NCI-H2196 treated with DMSO at 0.1 percent for 48 hours (cell line): ENCODE measurements at regions not wholly inside any gene's neighbourhood (a gene's known extent, or its start where the extent isn't known, plus 50 kb on each side); places are given as distances from the start of the nearest gene placed in this dataset.

Experiments
- DNase-seq: peaks from one replicate; lab custom pipeline; 2025; ENCODE audit not compliant: unreplicated experiment; lab: John Stamatoyannopoulos, UW

DNA sequence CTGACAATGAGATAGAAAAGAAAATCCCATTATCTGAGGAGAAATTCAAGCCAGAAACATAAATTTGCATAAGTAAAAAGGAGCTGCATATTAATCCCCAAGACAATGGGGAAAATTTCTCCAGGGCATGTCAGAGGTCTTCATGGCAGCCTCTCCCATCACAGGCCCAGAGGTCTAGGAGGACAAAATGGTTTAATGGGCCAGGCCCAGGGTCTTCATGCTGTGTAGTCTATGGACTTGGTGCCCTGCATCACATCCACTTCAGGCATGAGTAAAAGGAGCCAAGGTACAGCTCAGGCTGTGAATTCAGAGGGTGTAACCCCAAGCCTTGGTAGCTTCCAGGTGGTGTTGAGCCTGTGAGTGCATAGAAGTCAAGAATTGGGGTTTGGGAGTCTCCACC lies 1097.2 kb upstream of the RAG2 start:
- no peak for DNase-seq

DNA sequence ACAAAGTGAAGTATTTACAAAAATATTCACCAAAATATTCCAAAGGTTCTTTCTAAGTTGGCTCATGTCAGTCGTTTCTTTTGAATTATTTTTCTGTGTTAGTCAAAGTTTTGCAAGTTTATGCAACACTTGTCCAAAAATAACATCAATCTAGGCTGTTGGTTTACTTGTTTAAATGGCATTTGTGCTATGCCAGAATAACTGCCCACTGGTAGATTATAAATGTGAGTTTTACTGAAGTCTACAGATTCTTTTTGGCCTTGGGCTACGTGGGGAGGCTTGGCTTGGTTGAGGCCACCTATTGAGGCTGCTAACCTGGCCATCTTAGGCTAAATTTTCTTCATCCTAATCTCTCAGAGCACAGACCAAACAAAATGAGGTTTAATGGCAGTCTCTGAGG lies 1091.9 kb upstream of the RAG2 start:
- DNase-seq: no peak

DNA sequence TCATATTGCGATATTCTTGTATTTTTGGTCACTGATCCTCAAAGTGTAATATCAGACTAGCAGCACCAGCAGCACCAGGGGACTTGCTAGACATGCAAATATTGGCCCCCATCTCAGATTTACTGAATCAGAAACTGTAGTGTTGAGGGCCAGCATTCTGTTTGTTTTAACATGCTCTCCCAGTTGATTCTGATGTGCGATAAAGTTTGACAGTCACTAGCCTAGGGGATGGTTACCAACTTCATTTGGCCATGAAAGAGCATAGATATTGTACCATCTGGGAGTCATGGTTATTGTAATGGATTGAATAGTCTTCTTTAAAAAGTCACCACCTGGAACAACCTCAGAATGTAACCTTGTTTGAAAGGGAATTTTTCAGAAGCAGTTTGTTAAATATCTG lies 1090.4 kb upstream of the RAG2 start:
- DNase-seq: no peak

DNA sequence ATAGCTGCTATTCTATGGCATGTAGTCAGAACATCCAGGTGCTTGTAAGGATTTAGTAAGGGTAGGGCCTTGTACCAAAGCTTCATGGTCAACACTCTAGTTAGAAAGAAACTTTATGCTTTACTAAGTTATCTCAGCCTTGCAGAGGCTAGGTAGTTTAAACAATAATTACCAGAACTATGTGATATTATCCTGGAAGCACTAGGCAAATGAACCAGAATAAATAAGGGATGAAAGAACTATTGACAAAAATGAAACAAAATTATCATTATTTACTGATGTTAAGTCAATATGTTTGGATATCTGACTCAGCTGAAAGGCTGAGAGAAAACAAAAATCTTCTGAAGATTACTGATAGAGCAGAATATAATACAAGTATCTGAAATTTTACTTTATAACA lies 1089.1 kb upstream of the RAG2 start:
- DNase-seq: no peak

DNA sequence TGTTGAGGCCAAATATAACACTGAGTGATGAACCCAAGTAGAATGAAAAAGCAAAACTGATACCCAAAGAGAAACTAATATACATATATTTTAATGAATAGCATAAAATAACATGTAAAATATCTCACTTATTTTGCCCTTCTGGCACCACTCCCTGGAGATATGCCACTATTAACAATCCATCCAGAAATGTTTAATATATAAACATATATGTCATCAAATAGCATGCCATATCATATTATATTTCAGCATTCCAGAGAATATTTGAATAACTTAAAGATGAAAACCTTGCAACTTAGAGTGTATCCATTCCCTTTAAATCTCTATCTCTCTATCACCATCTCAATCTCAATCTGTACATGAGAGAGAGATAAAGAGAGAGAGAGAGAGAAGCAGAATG lies 1073.3 kb upstream of the RAG2 start:
- DNase-seq: no peak

DNA sequence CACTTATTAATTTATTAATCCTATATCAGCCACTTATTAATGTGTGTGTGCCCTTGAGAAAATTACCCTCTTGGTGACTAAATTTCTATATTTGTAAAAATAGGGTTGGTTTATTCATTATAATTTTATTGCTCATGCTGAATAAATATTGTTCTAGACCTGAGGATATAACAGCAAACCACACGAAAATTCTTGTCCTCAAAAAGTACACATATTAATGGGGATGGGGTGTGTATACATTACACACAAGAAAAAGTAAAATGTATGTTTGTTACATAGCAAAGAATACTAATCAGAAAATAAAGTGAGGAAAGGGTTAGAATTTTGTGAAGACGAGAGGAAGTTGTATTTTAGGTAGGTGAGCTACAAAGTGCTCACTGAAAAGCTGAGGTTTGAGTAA lies 1068.9 kb upstream of the RAG2 start:
- no peak for DNase-seq

DNA sequence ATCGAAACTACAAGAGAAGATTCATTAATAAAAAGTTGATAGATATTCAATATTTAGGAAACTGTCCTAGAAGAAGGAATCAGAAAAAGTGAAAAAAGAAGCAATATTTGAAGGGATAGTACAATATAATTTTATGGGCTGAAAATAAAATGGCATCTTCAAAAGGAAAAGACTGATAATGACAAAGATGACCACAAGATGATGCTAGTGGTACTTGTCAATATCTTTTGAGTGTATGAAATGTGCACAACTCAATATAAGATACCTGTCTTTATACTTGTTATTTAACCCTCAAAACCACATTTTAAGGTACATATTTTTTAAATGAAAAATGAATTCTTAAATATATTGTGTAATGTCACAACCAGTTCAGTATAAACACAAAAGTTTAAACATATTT lies 1059.6 kb upstream of the RAG2 start:
- DNase-seq: no peak

DNA sequence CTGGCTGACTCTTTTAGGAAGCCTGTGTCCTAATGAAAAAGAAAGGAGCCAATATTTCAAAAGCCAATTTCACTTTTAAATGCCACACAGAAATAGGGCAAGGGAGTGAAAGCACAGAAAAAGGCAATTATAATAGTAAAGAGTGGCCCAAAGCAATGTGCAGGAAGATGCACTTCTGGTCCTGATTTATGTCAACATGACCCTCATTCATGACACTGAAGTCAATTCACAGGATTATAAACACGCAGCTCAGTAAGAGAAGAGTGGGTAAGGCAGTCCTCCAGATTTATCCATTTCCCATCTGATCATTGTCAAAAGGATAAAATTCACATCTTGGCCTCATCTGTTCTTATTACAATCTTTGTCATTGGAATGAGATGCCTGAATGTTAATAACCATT lies 1049.7 kb upstream of the RAG2 start:
- DNase-seq: no peak

DNA sequence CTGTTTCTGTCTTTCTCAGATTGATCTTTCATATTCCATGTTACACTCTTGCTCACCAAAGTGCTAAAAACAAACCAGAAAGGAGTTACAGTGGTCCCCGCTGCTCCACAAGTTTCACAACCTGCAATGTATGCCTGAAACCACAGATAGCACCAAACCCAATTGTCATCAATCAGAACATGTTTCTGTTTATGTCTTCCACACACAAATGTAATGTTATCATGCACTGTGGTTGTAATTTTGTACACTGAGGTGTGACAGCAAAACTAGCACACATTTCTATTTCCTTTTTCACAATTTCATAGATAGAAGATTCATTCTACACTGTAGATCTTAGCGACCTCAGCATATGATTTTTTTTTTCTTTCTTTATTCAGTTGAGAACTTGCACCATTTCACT lies 1045.9 kb upstream of the RAG2 start:
- no peak for DNase-seq

DNA sequence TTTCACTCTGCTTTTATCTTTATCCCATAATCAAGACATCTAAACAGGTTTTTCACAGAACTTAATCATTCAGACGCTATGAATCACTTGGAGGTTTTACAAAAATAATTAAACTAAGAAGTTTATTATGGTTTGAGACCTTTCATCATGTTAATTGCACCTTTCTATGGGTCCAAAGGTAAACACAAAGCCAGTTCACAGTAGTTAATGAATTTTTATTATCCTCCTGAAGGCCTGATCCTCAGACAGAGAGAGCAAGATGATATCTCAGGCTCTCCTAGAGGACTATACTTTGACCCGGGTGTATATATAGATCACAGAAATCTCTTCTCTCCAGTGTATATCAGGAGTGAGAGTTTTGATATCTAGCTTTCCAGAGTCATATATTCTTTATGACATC lies 1044.3 kb upstream of the RAG2 start:
- no peak for DNase-seq

DNA sequence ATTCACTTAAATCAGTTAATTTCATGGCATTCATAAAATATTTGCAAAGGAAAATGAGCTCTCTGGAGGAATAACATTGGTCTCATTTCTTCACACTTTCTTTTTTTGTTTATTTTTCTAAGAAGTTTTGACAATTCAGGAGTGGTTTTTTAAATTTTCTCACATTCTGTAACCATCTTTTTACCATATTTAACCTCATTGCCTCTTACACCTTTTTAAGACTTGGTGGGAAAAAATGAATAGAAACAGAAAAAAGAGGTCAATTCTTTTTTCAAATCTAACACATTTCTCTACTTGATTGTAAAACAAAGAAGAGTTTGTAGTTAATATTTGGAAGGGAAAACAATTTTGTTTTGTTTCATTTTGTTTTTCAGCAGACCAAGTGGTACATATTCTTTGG lies 1034.7 kb upstream of the RAG2 start:
- no peak for DNase-seq

DNA sequence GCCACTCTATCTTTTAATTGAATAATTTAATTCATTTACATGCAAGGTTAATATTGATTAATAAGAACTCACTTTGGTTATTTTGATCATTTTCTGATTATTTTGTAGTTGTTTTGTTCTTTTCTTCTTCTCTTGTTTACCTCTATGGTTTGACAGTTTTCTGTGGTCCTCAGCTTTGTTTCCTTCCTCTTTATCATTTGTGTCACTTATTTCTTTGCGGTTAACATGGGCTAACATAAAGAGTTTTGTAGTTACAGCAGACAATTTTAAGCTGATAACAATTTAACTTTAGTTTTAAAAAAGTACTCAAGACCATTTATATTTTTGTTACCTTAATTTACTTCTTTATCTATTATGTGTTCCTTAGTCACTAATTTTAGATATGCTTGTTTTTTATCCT lies 1032.8 kb upstream of the RAG2 start:
- no peak for DNase-seq

DNA sequence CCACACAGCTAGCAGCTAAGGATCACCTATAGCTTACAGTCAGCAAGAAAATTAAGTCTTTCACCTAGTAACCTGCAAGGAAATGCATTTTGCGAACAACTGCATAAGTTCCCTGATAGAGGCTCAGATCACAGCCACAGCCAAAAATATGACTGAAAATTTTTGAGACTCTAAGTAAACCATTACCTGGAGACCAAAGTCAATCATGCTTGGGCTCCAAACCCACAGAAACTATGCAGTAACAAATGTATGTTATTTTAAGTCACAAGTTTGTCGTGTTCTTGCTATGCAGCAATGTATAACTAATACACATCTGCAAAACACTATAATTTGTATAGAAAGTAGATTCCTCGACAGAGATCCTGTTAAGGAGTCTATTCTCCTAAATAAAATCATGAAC lies 1025.7 kb upstream of the RAG2 start:
- no peak for DNase-seq

DNA sequence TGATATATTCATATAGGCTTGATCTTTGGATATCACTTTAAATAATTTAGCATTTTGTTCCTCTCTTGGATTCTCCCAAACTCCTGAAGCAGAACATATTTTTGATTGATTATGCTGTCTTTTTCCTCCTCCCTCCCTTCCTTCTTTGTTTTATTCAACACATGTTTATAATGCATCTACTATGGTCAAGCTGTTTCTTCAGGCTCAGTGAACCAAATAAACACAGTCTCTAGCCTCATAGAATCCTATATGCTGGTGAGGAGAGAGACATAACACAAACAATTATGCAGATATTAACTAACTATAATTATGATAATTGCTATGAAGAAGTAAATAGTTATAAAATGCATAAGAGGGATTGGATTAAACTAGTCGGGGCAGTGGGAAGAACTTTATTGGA lies 1023.6 kb upstream of the RAG2 start:
- DNase-seq: no peak

DNA sequence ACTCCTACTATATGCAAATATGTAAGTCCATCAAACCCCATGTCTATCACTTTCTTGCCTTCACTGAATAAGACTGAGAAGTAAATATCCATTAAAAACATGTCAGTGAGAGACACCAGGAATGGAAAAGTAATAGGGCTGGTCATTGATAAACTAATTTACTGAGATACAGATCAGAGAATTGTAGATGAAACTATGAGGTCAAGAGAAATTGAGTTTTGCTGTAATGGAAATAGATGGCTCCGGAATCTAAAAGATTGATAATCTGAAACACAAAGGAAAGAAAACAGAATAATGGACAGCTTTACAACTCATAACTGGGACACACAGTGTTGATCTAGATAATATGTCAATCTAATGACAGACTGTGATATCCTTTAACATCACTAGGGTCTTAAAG lies 1018.3 kb upstream of the RAG2 start:
- no peak for DNase-seq

DNA sequence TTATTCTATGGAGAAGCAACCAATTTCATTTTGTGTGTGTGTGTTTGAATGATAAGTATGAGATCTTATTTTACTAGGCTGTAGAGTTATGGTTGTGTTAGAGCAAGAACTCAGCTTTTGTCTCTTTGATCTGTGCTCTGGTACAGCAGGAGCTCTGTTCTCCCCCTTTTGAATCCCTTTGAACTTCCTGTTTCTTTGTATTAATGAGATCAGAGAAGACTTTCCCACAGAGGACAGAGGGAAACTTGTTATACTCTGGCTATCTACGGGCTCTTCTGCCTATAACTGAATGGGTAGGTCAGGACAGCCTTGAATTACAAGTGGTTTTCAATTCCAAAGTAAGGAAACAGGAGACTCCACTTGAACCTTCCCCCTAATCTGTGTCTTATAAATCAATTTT lies 1015.0 kb upstream of the RAG2 start:
- no peak for DNase-seq

DNA sequence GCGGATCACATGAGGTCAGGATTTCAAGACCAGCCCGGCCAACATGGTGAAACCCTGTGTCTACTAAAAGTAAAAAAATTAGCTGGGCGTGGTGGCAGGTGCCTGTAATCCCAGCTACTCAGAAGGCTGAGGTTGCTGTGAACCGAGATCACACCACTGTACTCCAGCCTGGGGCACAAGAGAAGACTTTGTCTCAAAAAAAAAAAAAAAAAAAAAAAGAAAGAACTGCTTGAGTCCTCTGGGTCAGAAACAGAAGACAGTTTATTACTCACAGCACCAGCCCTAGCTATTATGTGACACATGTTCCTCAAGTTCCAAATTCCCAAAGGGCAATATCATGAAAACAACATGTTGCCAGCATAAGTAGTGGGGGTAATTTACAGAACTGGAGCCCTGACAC lies 1014.1 kb upstream of the RAG2 start:
- no peak for DNase-seq

DNA sequence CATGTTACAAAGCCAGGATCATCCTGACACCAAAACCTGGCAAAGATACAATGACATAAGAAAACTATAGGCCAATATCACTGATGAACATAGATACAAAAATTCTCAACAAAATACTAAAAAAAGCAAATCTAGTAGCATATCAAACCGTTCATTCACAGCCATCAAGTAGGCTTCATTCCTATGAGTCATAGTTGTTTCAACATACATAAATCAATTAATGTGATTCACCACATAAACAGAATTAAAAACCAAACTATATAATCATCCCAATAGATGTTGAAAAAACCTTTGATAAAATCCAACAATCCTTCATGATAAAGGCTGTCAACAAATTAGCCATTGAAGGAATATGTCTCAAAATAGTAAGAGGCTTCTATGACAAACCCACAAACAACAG lies 1007.2 kb upstream of the RAG2 start:
- no peak for DNase-seq

DNA sequence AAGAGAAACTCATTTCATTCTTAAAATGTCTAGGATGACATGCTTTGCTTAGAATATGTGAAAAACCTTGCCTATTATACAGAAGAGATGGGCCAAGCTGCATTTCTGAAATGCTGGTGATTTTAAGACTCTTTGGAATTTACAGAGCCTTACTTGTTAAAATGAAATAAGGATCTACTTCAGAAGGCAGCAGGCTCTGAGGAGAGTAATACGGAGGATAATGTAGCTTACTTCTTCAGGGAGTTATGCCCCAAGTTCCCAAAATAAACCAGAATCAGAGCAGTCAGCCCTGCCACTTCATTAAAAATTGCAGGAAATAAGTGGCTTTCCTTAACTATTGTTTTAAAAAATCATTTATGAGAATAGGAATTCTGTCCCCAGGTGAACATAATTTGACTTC lies 1000.3 kb upstream of the RAG2 start:
- DNase-seq: no peak

DNA sequence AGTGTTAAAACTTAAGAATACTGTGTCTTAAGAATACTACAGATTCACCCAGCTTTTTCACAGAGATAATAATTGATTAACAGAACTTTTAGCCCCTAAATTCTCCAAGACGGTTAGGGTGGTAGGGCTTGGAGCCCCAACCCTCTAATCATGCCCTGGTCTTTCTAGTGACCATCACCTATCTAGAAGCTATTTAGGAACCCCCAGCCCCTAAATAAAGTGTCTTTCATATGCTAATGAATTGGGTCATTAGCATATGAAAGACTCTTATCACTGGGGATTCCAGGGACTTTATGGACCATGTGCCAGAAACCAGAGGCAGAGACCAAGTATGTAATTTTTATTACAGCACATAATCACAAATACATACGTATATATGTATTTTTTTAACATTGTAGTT lies 999.7 kb upstream of the RAG2 start:
- no peak for DNase-seq

DNA sequence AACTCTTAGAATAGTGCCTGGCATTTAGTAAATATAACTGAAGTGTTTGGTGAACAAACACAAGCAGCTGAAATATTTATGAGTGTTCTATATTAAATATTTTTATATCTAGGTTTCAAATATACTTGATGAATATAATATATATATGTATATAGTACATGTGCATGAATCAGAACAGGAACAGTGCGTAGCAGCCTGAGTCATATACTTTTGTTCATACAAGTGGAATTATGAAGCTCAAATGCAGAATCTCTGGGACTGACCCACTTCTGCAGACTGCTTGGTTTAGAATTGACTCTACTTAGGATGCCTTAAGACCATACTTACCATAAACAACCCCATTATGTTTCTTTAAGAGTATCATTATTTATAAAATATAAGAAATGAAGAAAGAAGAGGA lies 997.8 kb upstream of the RAG2 start:
- DNase-seq: no peak

DNA sequence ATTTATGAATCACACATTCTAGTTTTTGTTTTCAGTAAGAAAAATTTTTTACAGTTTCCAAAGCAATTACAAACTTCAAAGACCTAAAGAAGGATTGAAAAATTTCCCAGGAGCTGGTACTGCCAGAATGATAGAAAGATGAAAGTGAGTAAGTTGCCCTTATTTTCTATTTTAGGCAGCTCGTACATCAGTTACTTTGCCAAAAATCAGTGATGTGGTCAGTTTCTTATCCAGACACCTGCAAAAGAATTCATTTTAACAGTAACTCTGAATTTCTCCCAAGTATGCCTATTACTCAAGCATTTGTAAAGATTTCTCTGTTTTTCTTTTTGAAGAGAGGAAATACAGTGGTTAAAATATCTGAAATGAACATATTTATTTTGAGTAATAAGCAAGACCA lies 976.3 kb upstream of the RAG2 start:
- no peak for DNase-seq

DNA sequence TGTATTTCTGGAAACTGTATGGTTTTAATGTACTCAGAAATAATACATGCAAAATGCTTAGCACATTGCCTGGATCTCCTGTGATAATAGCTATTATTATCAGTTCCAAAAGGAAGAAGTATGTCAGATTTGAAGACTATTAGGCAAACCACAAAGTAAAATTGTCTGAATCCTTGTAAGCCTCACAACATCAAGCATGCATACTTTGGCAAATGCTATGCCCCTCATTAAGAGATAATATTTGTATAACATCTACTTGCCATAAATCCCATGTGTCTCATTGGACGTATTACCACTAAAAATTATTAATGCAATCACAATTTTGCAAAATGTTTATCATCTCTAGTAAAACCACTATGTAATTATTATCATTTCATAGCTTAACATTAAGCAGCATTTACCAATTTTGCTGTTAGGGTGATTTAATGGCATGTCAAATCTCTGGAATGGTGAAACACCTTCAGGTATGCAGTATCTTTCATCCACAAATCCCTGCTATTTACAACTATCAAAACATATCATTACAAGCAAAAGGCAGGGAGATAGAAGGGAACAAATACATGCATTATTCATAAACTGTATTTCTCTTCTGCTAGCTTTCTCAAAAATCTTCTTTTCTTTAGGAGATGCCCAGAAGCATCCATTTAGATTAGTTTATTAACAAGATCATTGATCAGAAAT lies 974.6 kb upstream of the RAG2 start:
- no peak for DNase-seq

DNA sequence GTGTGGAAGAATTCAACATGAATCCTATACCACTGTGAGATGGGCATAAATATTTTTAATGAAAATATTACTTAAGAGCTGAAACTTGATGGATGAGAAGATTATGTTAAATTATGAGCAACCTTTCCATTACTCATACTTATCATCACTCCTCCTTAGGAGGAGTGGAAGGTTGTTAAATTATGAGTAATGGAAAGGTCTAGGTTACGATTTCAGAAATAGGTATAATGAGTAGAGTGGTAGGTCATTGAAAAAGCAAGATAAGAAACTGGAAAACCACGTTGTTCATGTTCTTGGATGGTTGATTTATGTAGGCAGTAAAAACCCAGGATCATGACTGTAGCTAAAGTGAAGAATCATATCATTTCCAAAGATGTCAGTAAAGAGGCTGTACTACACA lies 973.2 kb upstream of the RAG2 start:
- DNase-seq: no peak
